Aorta (tissue), 5 donors: ENCODE measurements at regions not wholly inside any gene's neighbourhood (a gene's known extent, or its start where the extent isn't known, plus 50 kb on each side); places are given as distances from the start of the nearest gene placed in this dataset.
"Not testable (repeated sequence)": the region's sequence is repeated elsewhere in the genome, so short reads cannot be mapped to it uniquely, and the experiment has no call there.

Experiments
- ATAC-seq: fragments of 200-7000 bp; cut with Tn5 transposase; one replicate; pipeline ENCODE4 v1.9.1; 2022; ENCODE audit warnings: moderate library complexity; ENCODE audit not compliant: low FRiP score
- DNase-seq, 2 donors: peaks; one replicate each; pipeline ENCODE4 v3.0.0-alpha.2; 2020
- H3K27ac ChIP-seq, 2 donors: one replicate each; pipeline ENCODE4 v1.5.1; 2013; ENCODE audit warnings: low read length in 2 of 2, mild to moderate bottlenecking in 2 of 2, moderate library complexity in 2 of 2, control low read depth in 1 of 2, inconsistent platforms in 1 of 2, low read depth in 1 of 2
- H3K27me3 ChIP-seq, 2 donors: one replicate each; pipeline ENCODE4 v1.6.1; 2013; ENCODE audit warnings: control low read depth in 1 of 2, low read length in 1 of 2, mild to moderate bottlenecking in 1 of 2, moderate library complexity in 1 of 2; ENCODE audit not compliant: insufficient read depth in 2 of 2, control insufficient read depth in 1 of 2
- H3K36me3 ChIP-seq, 2 donors: one replicate each; pipeline ENCODE4 v1.6.1; 2013; ENCODE audit warnings: control low read depth in 1 of 2, low read length in 1 of 2, mild to moderate bottlenecking in 1 of 2; ENCODE audit not compliant: insufficient read depth in 2 of 2, control insufficient read depth in 1 of 2
- H3K4me1 ChIP-seq, 2 donors: one replicate each; pipeline ENCODE4 v1.6.1; 2013; ENCODE audit warnings: low read length in 2 of 2, control low read depth in 1 of 2, mild to moderate bottlenecking in 1 of 2, moderate library complexity in 1 of 2; ENCODE audit not compliant: insufficient read depth in 2 of 2, control insufficient read depth in 1 of 2
- H3K4me3 ChIP-seq, 2 donors: one replicate each; pipeline ENCODE4 v1.5.1; 2013; ENCODE audit warnings: low read length in 2 of 2, control low read depth in 1 of 2, mild to moderate bottlenecking in 1 of 2
- H3K9me3 ChIP-seq: one replicate; pipeline ENCODE4 v1.6.1; 2013; ENCODE audit warnings: mild to moderate bottlenecking, low read length; ENCODE audit not compliant: control insufficient read depth
- WGBS, 2 donors: extraction: QIAGEN DNeasy Blood & Tissue Kit; methylation state at CpG; one replicate each; pipeline ENCODE4 v1.1.7; 2013; 5-methylcytosine and 5-hydroxymethylcytosine counted together
- intact Hi-C, 2 donors: fragments of 100-400 bp; cut with DNase I; formaldehyde crosslinking; loops; one replicate each; pipeline versions ENCODE4 v1.14.2 to v1.15.0; 2022
- donor health status: healthy with polysubstance abuse.
- donor health status: Bipolar disorder and iron deficiency.
- donor health status: DM: no; HTN: no; CAD: no.
- donor health status: DM: no; HTN: no; CAD: no.
- donor health status: DM: yes; HTN: yes; CAD: no.

GRCh38 chr9:115879451-115879850, 274.1 kb upstream of the PAPPA start:
- no peak for ATAC-seq
- intact Hi-C loops: no loop called here
- Histone ChIP-seq H3K4me1 (peaks cover 2 to 5% of the 10 kb centered on the region in 2 donors), H3K27me3 (no peaks in the 10 kb centered on the region), H3K9me3 (no peaks in the 10 kb centered on the region), H3K36me3 (no peaks in the 10 kb centered on the region), H3K4me3 (no peak overlapping the region), H3K27ac (no peak overlapping the region)
- 82 to 83% methylated on average over 3 of the region's 3 CpGs for WGBS, 2 donors
- no peak for DNase-seq

GRCh38 chr9:115880221-115880885, 273.2 kb upstream of the PAPPA start:
- ATAC-seq (no peak), DNase-seq (no peak)
- Histone ChIP-seq H3K4me1 (peaks cover 2 to 5% of the 10 kb centered on the region in 2 donors), H3K27me3 (no peaks in the 10 kb centered on the region), H3K4me3 (no peak overlapping the region), H3K9me3 (no peaks in the 10 kb centered on the region), H3K27ac (no peak overlapping the region), H3K36me3 (no peaks in the 10 kb centered on the region)
- 63 to 70% methylated on average over 5 of the region's 5 CpGs for WGBS, 2 donors
- intact Hi-C loops: loop anchor here in 1 of 2 donors (5.0 kb wide), 1 partner anchor 272 kb away; the partner anchor contains the start of gene PAPPA

GRCh38 chr9:115882911-115883310, 270.7 kb upstream of the PAPPA start:
- H3K9me3 ChIP-seq: no peaks in the 10 kb centered on the region
- H3K36me3 ChIP-seq: no peaks in the 10 kb centered on the region
- H3K4me1 ChIP-seq: peaks cover 2 to 5% of the 10 kb centered on the region in 2 donors
- intact Hi-C loops: loop anchor here in 1 of 2 donors (5.0 kb wide), 1 partner anchor 269 kb away; the partner anchor contains the start of gene PAPPA
- H3K4me3 ChIP-seq: no peak overlapping the region
- ATAC-seq (no peak), DNase-seq (no peak)
- no peak overlapping the region for H3K27ac ChIP-seq
- no peaks in the 10 kb centered on the region for H3K27me3 ChIP-seq

- Histone ChIP-seq H3K4me1 (peaks cover 2 to 5% of the 10 kb centered on the region in 2 donors), H3K27me3 (no peaks in the 10 kb centered on the region), H3K36me3 (no peaks in the 10 kb centered on the region), H3K4me3 (no peak overlapping the region), H3K27ac (no peak overlapping the region), H3K9me3 (no peaks in the 10 kb centered on the region)
- WGBS, 2 donors: 70 to 74% methylated on average over 5 of the region's 5 CpGs
- intact Hi-C loops: loop anchor here in 1 of 2 donors (5.0 kb wide), 1 partner anchor 269 kb away; the partner anchor contains the start of gene PAPPA
- ATAC-seq (no peak), DNase-seq (no peak)
These were observed 269.9 kb upstream of the PAPPA start for GRCh38 chr9:115883467-115884329.

- Histone ChIP-seq H3K4me3 (no peak overlapping the region), H3K4me1 (peaks cover 2 to 5% of the 10 kb centered on the region in 2 donors), H3K9me3 (no peaks in the 10 kb centered on the region), H3K27me3 (no peaks in the 10 kb centered on the region), H3K27ac (no peak overlapping the region), H3K36me3 (no peaks in the 10 kb centered on the region)
- WGBS, 2 donors: 37 to 42% methylated on average over 2 of the region's 2 CpGs
- no peak for ATAC-seq
- DNase-seq: no peak
- intact Hi-C loops: loop anchor here in 1 of 2 donors (5.0 kb wide), 1 partner anchor 267 kb away; the partner anchor contains the start of gene PAPPA
These were observed 268.7 kb upstream of the PAPPA start for GRCh38 chr9:115884846-115885245.

GRCh38 chr9:115888131-115888530, 265.5 kb upstream of the PAPPA start:
- no peaks in the 10 kb centered on the region for H3K9me3 ChIP-seq
- no peak for ATAC-seq
- intact Hi-C loops: no loop called here
- no peak for DNase-seq
- H3K36me3 ChIP-seq: no peaks in the 10 kb centered on the region
- no peak overlapping the region for H3K4me3 ChIP-seq
- 93 to 94% methylated on average over 5 of the region's 5 CpGs for WGBS, 2 donors
- no peak overlapping the region for H3K27ac ChIP-seq
- peaks cover 0 to under 1% of the 10 kb centered on the region in 2 donors for H3K4me1 ChIP-seq
- no peaks in the 10 kb centered on the region for H3K27me3 ChIP-seq

- Histone ChIP-seq H3K36me3 (no peaks in the 10 kb centered on the region), H3K27ac (no peak overlapping the region), H3K4me1 (no peaks in the 10 kb centered on the region), H3K27me3 (no peaks in the 10 kb centered on the region), H3K9me3 (no peaks in the 10 kb centered on the region), H3K4me3 (no peak overlapping the region)
- DNase-seq (no peak), ATAC-seq (no peak)
- intact Hi-C loops: no loop called here
- WGBS, 2 donors: 55 to 61% methylated on average over 2 of the region's 2 CpGs
These were observed 261.7 kb upstream of the PAPPA start for GRCh38 chr9:115891929-115892328.

GRCh38 chr9:115898478-115898877, 255.1 kb upstream of the PAPPA start:
- H3K27ac ChIP-seq, H3K4me1 ChIP-seq, ATAC-seq, intact Hi-C loops, H3K27me3 ChIP-seq, H3K36me3 ChIP-seq, H3K4me3 ChIP-seq, H3K9me3 ChIP-seq, DNase-seq: not testable (repeated sequence)
- WGBS, 2 donors: 76 to 95% methylated on average over 2 of the region's 2 CpGs
